ENCODE measurements at regions not wholly inside any gene's neighbourhood (a gene's known extent, or its start where the extent isn't known, plus 50 kb on each side); places are given as distances from the start of the nearest gene placed in this dataset.
"Not testable (repeated sequence)": the region's sequence is repeated elsewhere in the genome, so short reads cannot be mapped to it uniquely, and the experiment has no call there.

DNA sequence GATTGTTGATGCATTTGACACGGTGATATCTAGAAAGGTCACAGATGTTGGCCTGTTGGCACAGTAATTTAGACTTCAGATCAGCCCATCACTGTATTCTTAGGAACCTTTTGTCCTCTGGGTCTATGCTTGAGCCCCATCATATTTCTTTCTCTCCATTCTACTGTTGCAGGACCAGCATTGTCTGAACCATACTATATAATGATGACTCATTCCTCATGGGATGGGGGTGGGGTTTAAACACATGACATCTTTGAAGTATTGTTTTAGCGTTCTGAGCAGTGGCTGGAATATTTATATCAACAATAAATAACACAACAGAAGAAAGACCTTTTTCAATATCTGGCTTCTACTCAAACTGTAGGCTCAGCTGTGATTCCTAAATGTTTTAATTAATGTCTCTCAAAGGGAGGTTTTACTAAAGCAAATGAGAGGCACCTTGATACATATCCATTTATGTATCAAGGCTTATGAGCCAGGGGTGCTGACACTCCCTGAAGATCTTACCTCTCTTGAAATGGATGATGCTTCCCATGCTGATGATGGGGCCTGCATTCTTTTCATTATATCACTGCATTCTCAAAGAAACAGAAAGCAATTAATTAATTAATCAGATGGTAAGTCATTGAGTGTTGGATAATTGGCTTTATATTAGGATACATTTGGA lies 379.0 kb upstream of the GOT2 start:
- no peak for ATAC-seq
- Mint-ChIP-seq H3K9me3 (ENCODE audit: insufficient read depth) (peaks cover 7% of the 10 kb centered on the region), H3K27ac (no peak overlapping the region), H3K4me3 (no peak overlapping the region), H3K27me3 (ENCODE audit: low read depth) (no peaks in the 10 kb centered on the region), H3K36me3 (ENCODE audit: low read depth) (no peaks in the 10 kb centered on the region), H3K4me1 (ENCODE audit: low read depth) (no peaks in the 10 kb centered on the region)
- no peak for DNase-seq
- ChIA-PET CTCF (no interaction called here), POLR2A (no interaction called here)

DNA sequence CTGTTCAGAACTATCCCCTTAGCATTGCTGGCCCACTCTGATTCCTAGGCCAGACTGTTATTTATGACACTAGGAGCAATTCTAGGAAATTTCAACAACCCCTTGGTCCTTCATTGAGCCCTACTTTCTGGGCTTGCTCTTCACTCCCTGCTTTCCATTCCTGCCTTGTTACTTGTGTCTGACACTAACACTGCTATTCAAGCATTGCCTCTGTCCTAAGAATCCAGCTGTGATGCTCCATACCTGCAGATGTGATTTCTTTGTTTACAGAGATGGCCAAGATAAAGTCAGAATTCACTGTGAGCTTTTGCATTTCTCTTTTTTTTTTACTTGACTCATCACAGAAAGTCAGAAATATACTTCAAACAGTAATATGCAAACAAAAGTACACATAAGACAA lies 377.2 kb upstream of the GOT2 start:
- no peaks in the 10 kb centered on the region for H3K27me3 Mint-ChIP-seq (ENCODE audit: low read depth)
- no peak overlapping the region for H3K27ac Mint-ChIP-seq
- DNase-seq (no peak), ATAC-seq (no peak)
- H3K9me3 Mint-ChIP-seq (ENCODE audit: insufficient read depth) = peaks cover 7% of the 10 kb centered on the region
- ChIA-PET CTCF (no interaction called here), POLR2A (no interaction called here)
- H3K4me1 Mint-ChIP-seq (ENCODE audit: low read depth) = no peaks in the 10 kb centered on the region
- no peak overlapping the region for H3K4me3 Mint-ChIP-seq
- H3K36me3 Mint-ChIP-seq (ENCODE audit: low read depth) = no peaks in the 10 kb centered on the region

DNA sequence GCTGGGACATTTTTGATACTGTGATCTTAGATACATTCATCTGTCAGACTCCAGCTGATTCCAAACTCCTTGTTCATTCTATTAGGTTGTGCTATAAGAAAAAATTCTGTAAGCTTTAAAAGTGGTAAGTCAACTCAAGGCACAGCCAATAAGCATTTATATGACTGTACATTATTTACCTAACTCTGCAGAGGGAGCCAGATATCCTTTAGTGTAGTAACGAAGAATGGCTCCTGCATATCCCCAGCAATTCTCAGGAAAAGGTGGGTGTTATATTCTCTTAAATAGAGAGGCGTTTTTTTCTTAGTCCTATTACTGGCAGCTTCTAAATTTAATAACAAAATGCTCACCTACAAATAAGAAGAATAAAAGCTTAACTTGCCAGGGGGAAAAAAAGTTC lies 374.3 kb upstream of the GOT2 start:
- ChIA-PET POLR2A (no interaction called here), CTCF (interaction anchor here (0.8 kb wide), 1 partner anchor 13 kb away, joined by 3 read pairs; no protein-coding TSS in a partner anchor)
- ATAC-seq (no peak), DNase-seq (no peak)
- no peaks in the 10 kb centered on the region for H3K4me1 Mint-ChIP-seq (ENCODE audit: low read depth)
- no peak overlapping the region for H3K27ac Mint-ChIP-seq
- no peaks in the 10 kb centered on the region for H3K27me3 Mint-ChIP-seq (ENCODE audit: low read depth)
- H3K36me3 Mint-ChIP-seq (ENCODE audit: low read depth) = no peaks in the 10 kb centered on the region
- H3K9me3 Mint-ChIP-seq (ENCODE audit: insufficient read depth) = peaks cover 7% of the 10 kb centered on the region
- no peak overlapping the region for H3K4me3 Mint-ChIP-seq

DNA sequence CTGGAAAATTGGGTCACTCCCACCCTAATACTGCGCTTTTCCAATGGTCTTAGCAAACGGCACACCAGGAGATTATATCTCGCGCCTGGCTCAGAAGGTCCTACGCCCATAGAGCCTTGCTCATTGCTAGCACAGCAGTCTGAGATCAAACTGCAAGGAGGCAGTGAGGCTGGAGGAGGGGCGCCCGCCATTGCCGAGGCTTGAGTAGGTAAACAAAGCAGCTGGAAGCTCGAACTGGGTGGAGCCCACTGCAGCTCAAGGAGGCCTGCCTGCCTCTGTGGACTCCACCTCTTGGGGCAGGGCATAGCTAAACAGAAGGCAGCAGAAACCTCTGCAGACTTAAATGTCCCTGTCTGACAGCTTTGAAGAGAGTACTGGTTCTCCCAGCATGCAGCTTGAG lies 362.6 kb upstream of the GOT2 start:
- H3K9me3 Mint-ChIP-seq (ENCODE audit: insufficient read depth); CTCF ChIA-PET; ATAC-seq; H3K4me3 Mint-ChIP-seq; H3K36me3 Mint-ChIP-seq (ENCODE audit: low read depth); H3K27ac Mint-ChIP-seq; H3K27me3 Mint-ChIP-seq (ENCODE audit: low read depth); DNase-seq; POLR2A ChIA-PET; H3K4me1 Mint-ChIP-seq (ENCODE audit: low read depth): not testable (repeated sequence)

- Mint-ChIP-seq H3K27ac (no peak overlapping the region), H3K9me3 (ENCODE audit: insufficient read depth) (no peaks in the 10 kb centered on the region), H3K36me3 (ENCODE audit: low read depth) (no peaks in the 10 kb centered on the region), H3K27me3 (ENCODE audit: low read depth) (no peaks in the 10 kb centered on the region), H3K4me3 (no peak overlapping the region), H3K4me1 (ENCODE audit: low read depth) (no peaks in the 10 kb centered on the region)
- ATAC-seq = no peak
- POLR2A ChIA-PET = no interaction called here
- CTCF ChIA-PET = no interaction called here
- DNase-seq = no peak
Measured at GRCh38 chr16:59090541-59090940, 356.4 kb upstream of the GOT2 start.

- H3K27ac Mint-ChIP-seq = no peak overlapping the region
- ATAC-seq = no peak
- CTCF ChIA-PET = no interaction called here
Measured at GRCh38 chr16:59088431-59088830, 354.3 kb upstream of the GOT2 start.

GRCh38 chr16:59087641-59088040 lies 353.5 kb upstream of the GOT2 start:
- H3K9me3 Mint-ChIP-seq (ENCODE audit: insufficient read depth) = no peaks in the 10 kb centered on the region
- CTCF ChIA-PET = no interaction called here
- H3K27me3 Mint-ChIP-seq (ENCODE audit: low read depth) = no peaks in the 10 kb centered on the region
- DNase-seq (no peak), ATAC-seq (no peak)
- no peak overlapping the region for H3K4me3 Mint-ChIP-seq
- H3K27ac Mint-ChIP-seq = no peak overlapping the region
- H3K4me1 Mint-ChIP-seq (ENCODE audit: low read depth) = no peaks in the 10 kb centered on the region
- no peaks in the 10 kb centered on the region for H3K36me3 Mint-ChIP-seq (ENCODE audit: low read depth)
- POLR2A ChIA-PET = no interaction called here

More at GRCh38 chr16:59088431-59088830, 354.3 kb upstream of the GOT2 start:
- Mint-ChIP-seq H3K27me3 (ENCODE audit: low read depth) (no peaks in the 10 kb centered on the region), H3K4me1 (ENCODE audit: low read depth) (no peaks in the 10 kb centered on the region), H3K4me3 (no peak overlapping the region), H3K9me3 (ENCODE audit: insufficient read depth) (no peaks in the 10 kb centered on the region), H3K36me3 (ENCODE audit: low read depth) (no peaks in the 10 kb centered on the region)
- POLR2A ChIA-PET = no interaction called here
- no peak for DNase-seq

DNA sequence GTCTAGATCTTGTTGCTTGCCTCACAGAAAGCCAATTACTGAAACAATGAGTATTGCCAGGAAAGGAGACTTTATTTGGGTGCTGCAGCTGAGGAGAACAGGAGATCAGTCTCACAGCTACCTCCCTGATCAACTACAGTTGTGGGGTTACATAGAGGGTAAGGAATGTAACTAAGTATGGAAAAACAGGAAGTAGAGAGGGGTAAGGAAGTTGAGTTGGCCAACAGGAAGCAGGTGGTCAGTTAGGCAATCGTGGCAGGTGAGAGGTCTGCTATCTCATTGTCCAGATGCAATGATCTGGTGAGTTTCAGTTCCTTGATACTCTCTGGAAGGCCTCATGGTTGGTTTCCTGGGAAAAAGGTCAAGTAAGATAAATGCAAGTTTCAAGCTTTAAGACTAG lies 333.1 kb upstream of the GOT2 start:
- ChIA-PET POLR2A (no interaction called here), CTCF (no interaction called here)
- no peaks in the 10 kb centered on the region for H3K27me3 Mint-ChIP-seq (ENCODE audit: low read depth)
- ATAC-seq (no peak), DNase-seq (no peak)
- H3K36me3 Mint-ChIP-seq (ENCODE audit: low read depth) = no peaks in the 10 kb centered on the region
- H3K9me3 Mint-ChIP-seq (ENCODE audit: insufficient read depth) = peaks cover 3% of the 10 kb centered on the region
- H3K4me3 Mint-ChIP-seq = no peak overlapping the region
- no peak overlapping the region for H3K27ac Mint-ChIP-seq
- H3K4me1 Mint-ChIP-seq (ENCODE audit: low read depth) = no peaks in the 10 kb centered on the region

- no peak overlapping the region for H3K4me3 Mint-ChIP-seq
- no peaks in the 10 kb centered on the region for H3K27me3 Mint-ChIP-seq (ENCODE audit: low read depth)
- H3K36me3 Mint-ChIP-seq (ENCODE audit: low read depth) = no peaks in the 10 kb centered on the region
- POLR2A ChIA-PET = no interaction called here
- no peaks in the 10 kb centered on the region for H3K9me3 Mint-ChIP-seq (ENCODE audit: insufficient read depth)
- CTCF ChIA-PET = no interaction called here
- H3K4me1 Mint-ChIP-seq (ENCODE audit: low read depth) = no peaks in the 10 kb centered on the region
- no peak overlapping the region for H3K27ac Mint-ChIP-seq
- DNase-seq (no peak), ATAC-seq (no peak)
Measured at GRCh38 chr16:59060207-59060606, 326.1 kb upstream of the GOT2 start.

GRCh38 chr16:59058250-59058649 lies 324.1 kb upstream of the GOT2 start:
- H3K36me3 Mint-ChIP-seq (ENCODE audit: low read depth) = no peaks in the 10 kb centered on the region
- no peaks in the 10 kb centered on the region for H3K4me1 Mint-ChIP-seq (ENCODE audit: low read depth)
- DNase-seq (no peak), ATAC-seq (no peak)
- no peak overlapping the region for H3K4me3 Mint-ChIP-seq
- no peaks in the 10 kb centered on the region for H3K27me3 Mint-ChIP-seq (ENCODE audit: low read depth)
- no peak overlapping the region for H3K27ac Mint-ChIP-seq
- no peaks in the 10 kb centered on the region for H3K9me3 Mint-ChIP-seq (ENCODE audit: insufficient read depth)
- POLR2A ChIA-PET = no interaction called here
- CTCF ChIA-PET = no interaction called here

DNA sequence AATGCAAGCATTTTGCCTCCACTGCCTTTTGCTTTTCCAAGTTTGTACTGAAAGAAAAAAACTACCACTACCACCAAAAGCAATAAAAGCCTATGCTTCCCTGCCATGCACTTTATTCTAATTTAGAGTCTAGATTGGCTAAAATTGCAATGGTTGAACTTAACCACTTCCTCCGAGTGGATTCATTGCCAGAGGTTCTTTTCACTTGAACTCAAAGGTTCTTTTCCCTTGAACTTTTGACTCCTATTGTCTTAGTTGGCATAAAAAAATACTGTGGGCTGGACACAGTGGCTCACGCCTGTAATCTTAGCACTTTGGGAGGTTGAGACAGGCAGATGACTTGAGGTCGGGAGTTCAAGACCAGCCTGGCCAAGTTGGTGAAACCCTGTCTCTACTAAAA lies 319.8 kb upstream of the GOT2 start:
- Mint-ChIP-seq H3K4me1 (ENCODE audit: low read depth) (no peaks in the 10 kb centered on the region), H3K4me3 (no peak overlapping the region), H3K27ac (no peak overlapping the region), H3K36me3 (ENCODE audit: low read depth) (no peaks in the 10 kb centered on the region), H3K9me3 (ENCODE audit: insufficient read depth) (no peaks in the 10 kb centered on the region), H3K27me3 (ENCODE audit: low read depth) (no peaks in the 10 kb centered on the region)
- CTCF ChIA-PET = no interaction called here
- ATAC-seq = no peak
- POLR2A ChIA-PET = no interaction called here
- DNase-seq = no peak

DNA sequence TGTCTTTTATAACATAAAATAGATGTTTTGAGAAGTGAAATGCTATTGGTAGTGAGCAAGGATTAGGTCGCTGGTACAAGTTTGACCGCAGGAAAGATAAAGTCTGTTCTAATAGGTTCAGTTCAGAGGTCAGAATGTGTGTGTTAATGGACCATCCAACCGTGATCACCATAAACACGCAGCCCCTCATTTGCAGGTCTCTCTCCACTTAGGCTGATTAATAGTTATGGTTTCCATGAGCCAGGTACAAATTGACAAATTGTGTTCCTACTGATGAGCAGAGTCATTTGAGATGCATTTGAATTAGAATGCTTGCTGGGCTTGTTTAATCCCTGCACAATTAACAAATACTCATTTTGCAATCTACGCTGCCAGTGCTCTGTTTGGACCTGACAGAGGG lies 318.1 kb upstream of the GOT2 start:
- ChIA-PET POLR2A (no interaction called here), CTCF (no interaction called here)
- ATAC-seq (no peak), DNase-seq (no peak)
- Mint-ChIP-seq H3K4me1 (ENCODE audit: low read depth) (no peaks in the 10 kb centered on the region), H3K27ac (no peak overlapping the region), H3K27me3 (ENCODE audit: low read depth) (no peaks in the 10 kb centered on the region), H3K4me3 (no peak overlapping the region), H3K9me3 (ENCODE audit: insufficient read depth) (no peaks in the 10 kb centered on the region), H3K36me3 (ENCODE audit: low read depth) (no peaks in the 10 kb centered on the region)

DNA sequence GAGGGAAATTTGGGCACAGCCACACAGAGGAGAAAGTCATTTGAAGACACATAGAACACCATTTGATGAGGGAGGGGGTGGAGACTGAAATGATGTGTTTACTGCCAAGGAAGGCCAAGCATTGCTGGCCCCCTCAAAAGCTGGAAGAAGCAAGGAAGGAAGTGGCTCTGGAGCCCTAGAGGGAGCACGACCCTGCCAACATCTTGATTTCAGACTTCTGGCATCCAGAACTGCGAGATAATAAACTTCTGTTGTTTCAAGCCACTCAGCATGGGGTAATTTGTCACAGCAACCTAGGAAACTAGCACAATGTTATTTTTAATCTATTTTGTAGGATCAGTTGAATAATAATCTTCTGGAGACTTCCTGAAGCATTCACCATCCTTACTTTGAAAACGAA lies 314.8 kb upstream of the GOT2 start:
- H3K36me3 Mint-ChIP-seq (ENCODE audit: low read depth) = no peaks in the 10 kb centered on the region
- no peak overlapping the region for H3K4me3 Mint-ChIP-seq
- DNase-seq (no peak), ATAC-seq (no peak)
- no peaks in the 10 kb centered on the region for H3K4me1 Mint-ChIP-seq (ENCODE audit: low read depth)
- H3K27me3 Mint-ChIP-seq (ENCODE audit: low read depth) = no peaks in the 10 kb centered on the region
- H3K27ac Mint-ChIP-seq = no peak overlapping the region
- ChIA-PET POLR2A (no interaction called here), CTCF (no interaction called here)
- H3K9me3 Mint-ChIP-seq (ENCODE audit: insufficient read depth) = no peaks in the 10 kb centered on the region
